ENCODE measurements at regions not wholly inside any gene's neighbourhood (a gene's known extent, or its start where the extent isn't known, plus 50 kb on each side); places are given as distances from the start of the nearest gene placed in this dataset.
"Not testable (repeated sequence)": the region's sequence is repeated elsewhere in the genome, so short reads cannot be mapped to it uniquely, and the experiment has no call there.

GRCh38 chr2:87360927-87361326 is 339.3 kb upstream of the PLGLB1 start:
- not testable (repeated sequence) for DNase-seq

- DNase-seq = not testable (repeated sequence)
Measured at GRCh38 chr2:87361805-87362204, 340.2 kb upstream of the PLGLB1 start.

GRCh38 chr2:87364379-87364778 is 342.7 kb upstream of the PLGLB1 start:
- DNase-seq = not testable (repeated sequence)

GRCh38 chr2:87365038-87365437 is 343.4 kb upstream of the PLGLB1 start:
- DNase-seq = not testable (repeated sequence)

GRCh38 chr2:87386063-87386560 is 361.8 kb upstream of the PLGLB2 start:
- not testable (repeated sequence) for DNase-seq

GRCh38 chr2:87395784-87396183 is 352.1 kb upstream of the PLGLB2 start:
- not testable (repeated sequence) for DNase-seq

GRCh38 chr2:87396551-87397265 is 351.2 kb upstream of the PLGLB2 start:
- DNase-seq = not testable (repeated sequence)

- DNase-seq = not testable (repeated sequence)
Measured at GRCh38 chr2:87397276-87398065, 350.4 kb upstream of the PLGLB2 start.

- DNase-seq = not testable (repeated sequence)
Measured at GRCh38 chr2:87398567-87399305, 349.2 kb upstream of the PLGLB2 start.

- DNase-seq = no peak
Measured at GRCh38 chr2:87401726-87402345, 346.1 kb upstream of the PLGLB2 start.

GRCh38 chr2:87403893-87404175 is 344.1 kb upstream of the PLGLB2 start:
- DNase-seq = no peak

- DNase-seq = not testable (repeated sequence)
Measured at GRCh38 chr2:87404411-87405255, 343.3 kb upstream of the PLGLB2 start.

GRCh38 chr2:87405531-87406216 is 342.2 kb upstream of the PLGLB2 start:
- DNase-seq = not testable (repeated sequence)

GRCh38 chr2:87406406-87407175 is 341.3 kb upstream of the PLGLB2 start:
- not testable (repeated sequence) for DNase-seq

- DNase-seq = not testable (repeated sequence)
Measured at GRCh38 chr2:87409601-87410000, 338.3 kb upstream of the PLGLB2 start.

GRCh38 chr2:87410371-87410770 is 337.5 kb upstream of the PLGLB2 start:
- not testable (repeated sequence) for DNase-seq

GRCh38 chr2:87412036-87412820 is 335.7 kb upstream of the PLGLB2 start:
- not testable (repeated sequence) for DNase-seq

- not testable (repeated sequence) for DNase-seq
Measured at GRCh38 chr2:87414331-87414730, 333.6 kb upstream of the PLGLB2 start.

GRCh38 chr2:87414795-87415570 is 332.9 kb upstream of the PLGLB2 start:
- not testable (repeated sequence) for DNase-seq
